GM13976 (cell line): ENCODE measurements at regions not wholly inside any gene's neighbourhood (a gene's known extent, or its start where the extent isn't known, plus 50 kb on each side); places are given as distances from the start of the nearest gene placed in this dataset.

Source experiments
- DNase-seq: peaks from one replicate; pipeline ENCODE4 v3.0.0; 2012; ENCODE audit warnings: low spot score
- in situ Hi-C: fragments of 300-500 bp; cut with MboI; formaldehyde crosslinking; loops from one replicate; pipeline ENCODE4 v1.12.0; 2022; ENCODE audit warnings: low sequenced_read_pairs, mixed read lengths, inconsistent platforms; ENCODE audit not compliant: unreplicated experiment
- TF ChIP-seq, protein P1 (sequence below): IDR thresholded peaks from 2 replicates; pipeline ENCODE4 v1.5.1; 2012; ENCODE audit warnings: borderline replicate concordance, mild to moderate bottlenecking; ENCODE audit not compliant: insufficient read depth; ENCODE audit errors: extremely low read depth, missing control alignments, control extremely low read depth

DNA sequence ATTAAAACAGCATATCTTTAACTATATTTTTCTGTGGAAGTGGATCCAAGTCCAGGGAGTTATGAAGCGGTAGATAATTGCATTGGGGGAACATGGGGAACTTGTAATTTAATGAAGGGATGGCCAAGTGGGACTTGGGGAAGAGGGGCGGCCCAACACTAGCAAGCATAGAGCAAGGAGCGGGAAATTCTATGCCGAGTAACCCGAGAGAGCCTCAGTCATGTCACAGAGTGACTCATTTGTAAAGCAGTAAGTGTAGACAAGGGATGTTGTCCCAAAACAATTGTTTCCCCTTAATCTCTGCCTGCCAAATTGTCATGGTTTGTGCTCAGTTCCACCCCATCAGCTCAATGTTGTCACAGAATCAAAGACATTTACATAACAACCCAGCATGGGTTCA is 620.1 kb downstream of the AJAP1 start:
- TF ChIP-seq, protein P1, sequence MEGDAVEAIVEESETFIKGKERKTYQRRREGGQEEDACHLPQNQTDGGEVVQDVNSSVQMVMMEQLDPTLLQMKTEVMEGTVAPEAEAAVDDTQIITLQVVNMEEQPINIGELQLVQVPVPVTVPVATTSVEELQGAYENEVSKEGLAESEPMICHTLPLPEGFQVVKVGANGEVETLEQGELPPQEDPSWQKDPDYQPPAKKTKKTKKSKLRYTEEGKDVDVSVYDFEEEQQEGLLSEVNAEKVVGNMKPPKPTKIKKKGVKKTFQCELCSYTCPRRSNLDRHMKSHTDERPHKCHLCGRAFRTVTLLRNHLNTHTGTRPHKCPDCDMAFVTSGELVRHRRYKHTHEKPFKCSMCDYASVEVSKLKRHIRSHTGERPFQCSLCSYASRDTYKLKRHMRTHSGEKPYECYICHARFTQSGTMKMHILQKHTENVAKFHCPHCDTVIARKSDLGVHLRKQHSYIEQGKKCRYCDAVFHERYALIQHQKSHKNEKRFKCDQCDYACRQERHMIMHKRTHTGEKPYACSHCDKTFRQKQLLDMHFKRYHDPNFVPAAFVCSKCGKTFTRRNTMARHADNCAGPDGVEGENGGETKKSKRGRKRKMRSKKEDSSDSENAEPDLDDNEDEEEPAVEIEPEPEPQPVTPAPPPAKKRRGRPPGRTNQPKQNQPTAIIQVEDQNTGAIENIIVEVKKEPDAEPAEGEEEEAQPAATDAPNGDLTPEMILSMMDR = no peak
- no peak for DNase-seq
- in situ Hi-C loops = no loop called here

DNA sequence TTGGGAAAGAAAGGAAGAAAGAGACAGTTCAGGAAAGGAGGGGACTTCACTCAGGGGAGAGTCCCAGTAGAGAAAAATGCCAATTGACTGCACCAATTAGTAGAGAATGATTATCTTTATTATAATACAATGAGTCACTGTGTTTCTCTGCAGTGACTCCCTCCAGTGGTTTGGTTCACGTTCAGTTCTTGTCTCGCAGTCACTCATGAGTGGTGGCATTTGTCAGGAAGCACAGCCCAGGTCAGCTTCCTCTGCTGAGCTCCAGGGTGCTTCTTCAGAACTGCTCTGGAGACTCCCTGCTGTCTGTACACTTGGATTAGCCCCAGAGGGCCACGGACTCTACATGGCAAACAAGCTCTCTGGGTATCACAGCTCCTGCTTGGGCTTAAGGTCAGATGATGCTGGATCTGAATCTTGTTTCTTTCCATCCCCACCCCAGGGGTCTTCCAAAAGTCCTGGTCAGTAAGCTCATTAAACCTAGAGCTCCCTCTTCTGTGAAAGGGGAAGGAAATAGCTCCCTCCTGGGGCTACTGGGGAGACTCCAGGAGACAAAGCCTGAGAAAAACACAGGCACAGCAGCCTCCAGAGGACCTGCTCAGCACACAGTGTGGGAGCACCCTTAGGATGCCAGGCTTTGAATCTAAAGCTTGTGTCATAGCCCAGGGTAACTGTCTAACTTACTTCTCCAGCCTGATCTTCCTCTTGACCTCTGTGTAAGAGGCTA is 619.0 kb downstream of the AJAP1 start:
- in situ Hi-C loops = no loop called here
- DNase-seq = no peak
- TF ChIP-seq, protein P1 = no peak

DNA sequence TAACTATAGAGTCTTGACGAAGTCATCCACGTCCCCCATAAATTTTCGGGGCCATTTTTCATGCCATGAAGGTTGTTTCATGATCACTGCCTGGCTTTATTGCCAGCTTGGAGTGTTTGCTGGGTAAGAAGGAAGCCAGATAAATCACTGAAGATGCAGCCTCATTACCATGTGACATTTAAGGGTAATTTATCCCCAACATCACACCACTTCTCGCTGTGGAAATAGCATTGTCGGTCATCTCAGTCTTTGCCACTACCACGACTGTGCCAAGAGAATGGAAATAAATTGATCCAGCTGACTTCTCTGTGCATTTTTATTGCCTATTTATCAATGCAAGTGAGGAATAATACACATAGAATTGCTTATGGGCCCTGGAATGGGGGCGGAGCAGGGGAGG is 617.9 kb downstream of the AJAP1 start:
- no peak for DNase-seq
- in situ Hi-C loops = no loop called here
- TF ChIP-seq, protein P1 = no peak

DNA sequence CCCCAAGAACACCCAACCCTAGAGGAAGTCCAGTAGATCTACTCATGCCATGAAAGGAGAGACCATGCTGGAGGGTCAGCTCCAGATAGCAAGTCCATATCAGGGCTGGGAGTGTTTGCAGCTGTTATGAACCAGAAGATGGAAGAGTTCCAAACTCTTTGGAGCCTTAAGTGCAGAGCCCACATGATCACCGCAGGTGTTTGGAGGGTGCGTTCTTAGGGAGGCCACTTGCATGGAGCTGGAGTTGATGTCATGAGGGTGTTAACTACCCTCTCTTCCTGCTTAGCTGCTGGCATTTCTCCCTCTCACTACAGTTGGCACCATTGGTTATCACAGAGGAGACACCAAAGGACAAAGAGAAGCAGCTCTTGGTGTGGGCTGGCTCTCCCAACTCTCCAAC is 616.9 kb downstream of the AJAP1 start:
- in situ Hi-C loops = no loop called here
- TF ChIP-seq, protein P1 = no peak

DNA sequence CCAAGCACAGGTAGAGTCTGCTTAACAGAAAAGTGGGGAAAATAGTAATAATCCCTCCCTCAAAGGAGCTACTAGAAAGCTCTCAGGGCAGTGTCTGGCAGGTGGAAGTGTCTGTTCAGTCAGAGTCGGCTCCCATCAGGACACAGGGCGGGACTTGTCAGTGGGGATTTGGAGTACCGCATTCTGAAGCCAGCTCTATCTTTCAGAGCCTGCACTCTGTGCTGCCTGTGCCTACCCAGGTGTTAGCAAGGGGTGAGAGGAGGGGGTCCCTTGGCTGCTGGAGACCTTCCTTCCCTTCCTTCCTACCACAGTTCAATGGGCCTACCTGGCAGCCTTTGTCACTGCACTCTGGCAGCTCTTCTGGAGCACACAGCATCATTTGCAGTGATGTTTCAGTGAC is 615.5 kb downstream of the AJAP1 start:
- no peak for DNase-seq
- TF ChIP-seq, protein P1 = no peak
- in situ Hi-C loops = no loop called here

More for the DNA sequence above, 616.9 kb downstream of the AJAP1 start:
- DNase-seq = no peak

DNA sequence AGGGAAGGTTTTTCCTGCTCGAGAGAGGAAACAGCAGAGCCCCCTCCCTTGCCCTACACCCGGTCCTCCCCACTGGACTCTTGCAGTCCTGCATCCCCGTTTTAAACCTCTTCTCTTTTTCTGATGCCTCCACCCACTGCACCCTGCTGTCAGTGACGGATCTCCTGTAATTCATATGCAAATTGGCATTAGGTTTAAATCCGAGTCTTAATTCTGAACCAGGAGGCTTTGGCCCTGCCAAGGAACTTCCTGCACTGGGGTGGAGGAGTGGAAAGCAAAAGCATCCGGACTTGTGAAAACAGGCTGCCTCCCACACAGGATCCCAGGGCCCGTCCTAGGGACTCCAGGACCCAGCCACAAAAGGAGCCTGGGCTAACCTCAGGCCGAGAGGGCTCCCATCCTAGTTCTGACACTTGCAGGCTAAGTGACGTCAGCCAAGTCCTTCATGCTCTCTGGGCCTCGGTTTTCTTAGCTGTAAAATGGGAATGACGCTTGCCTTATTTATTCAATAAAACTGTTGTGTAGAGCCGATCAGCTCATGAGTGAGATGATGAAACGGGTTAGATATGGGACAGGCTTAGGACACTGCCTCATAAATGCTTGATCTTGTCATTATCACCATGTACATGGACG is 613.3 kb downstream of the AJAP1 start:
- DNase-seq = no peak
- in situ Hi-C loops = no loop called here
- TF ChIP-seq, protein P1 = no peak
